NCI-H510A treated with DMSO at 0.1 percent for 48 hours (cell line): ENCODE measurements at regions not wholly inside any gene's neighbourhood (a gene's known extent, or its start where the extent isn't known, plus 50 kb on each side); places are given as distances from the start of the nearest gene placed in this dataset.

Experiments
- DNase-seq: peaks from one replicate; lab custom pipeline; 2025; lab: John Stamatoyannopoulos, UW

DNA sequence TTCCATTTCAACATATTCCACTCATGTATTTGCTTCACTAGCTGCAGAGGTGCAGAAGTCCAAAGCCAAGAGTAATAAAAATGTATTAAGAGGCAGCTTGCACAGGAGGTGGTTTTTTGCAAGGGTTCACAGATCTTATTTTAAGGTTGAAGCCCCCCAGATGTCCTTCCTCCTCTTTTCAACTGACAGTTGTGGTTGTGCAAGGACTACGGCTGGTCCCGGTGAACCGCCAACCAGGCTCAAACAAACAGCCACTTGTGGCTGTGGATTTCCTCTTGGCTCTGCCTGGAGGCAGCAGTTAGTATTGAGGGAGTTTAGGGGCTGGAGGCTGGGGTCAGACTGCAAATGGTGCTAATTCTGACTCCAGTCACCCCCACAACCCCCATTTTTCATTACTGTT lies 240.7 kb upstream of the TBC1D5 start:
- no peak for DNase-seq

GRCh38 chr3:17982211-17982880 lies 239.9 kb upstream of the TBC1D5 start:
- no peak for DNase-seq

DNA sequence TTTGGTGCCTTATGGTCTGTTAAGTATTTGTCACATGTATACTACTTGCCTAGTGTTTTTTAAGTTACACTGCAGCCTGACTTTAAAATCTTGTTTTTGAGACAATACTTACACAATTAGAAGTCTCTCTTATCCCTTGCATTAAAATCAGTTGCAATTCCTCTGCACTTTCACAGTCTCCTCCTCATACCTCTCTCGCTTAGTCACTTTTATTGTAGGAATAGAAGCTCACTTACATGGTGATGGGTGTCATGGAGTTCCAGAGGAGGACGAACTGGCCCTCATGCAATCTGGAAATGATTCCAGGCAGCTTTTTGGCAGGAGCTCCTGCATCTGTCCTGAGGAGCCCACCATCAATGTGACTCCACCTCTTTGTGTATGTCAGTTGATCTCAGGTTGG lies 238.4 kb upstream of the TBC1D5 start:
- no peak for DNase-seq

- no peak for DNase-seq
These were observed 237.5 kb upstream of the TBC1D5 start for GRCh38 chr3:17979911-17980310.

- DNase-seq = no peak
These were observed 236.8 kb upstream of the TBC1D5 start for GRCh38 chr3:17979252-17979651.

GRCh38 chr3:17974206-17974841 lies 231.9 kb upstream of the TBC1D5 start:
- no peak for DNase-seq

GRCh38 chr3:17972959-17973906 lies 230.8 kb upstream of the TBC1D5 start:
- no peak for DNase-seq

DNA sequence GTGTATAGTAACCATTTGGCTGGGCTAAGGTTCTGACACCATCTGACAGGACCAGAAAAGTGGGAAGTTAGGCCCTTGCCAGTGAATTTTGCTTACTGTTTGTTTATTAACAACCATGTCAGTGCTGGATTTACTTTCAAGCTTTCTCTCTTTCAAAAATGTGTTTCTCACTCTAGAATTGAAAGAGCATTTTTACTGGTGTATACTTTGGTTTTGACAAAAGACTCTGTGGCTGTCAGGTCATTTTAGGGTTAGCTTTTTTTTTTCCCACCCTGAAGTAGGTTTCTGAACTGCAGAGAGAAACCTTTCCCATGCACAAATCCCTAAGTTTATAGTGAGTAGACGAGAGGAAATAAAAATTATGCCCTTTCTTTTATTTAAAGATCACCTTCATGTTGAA lies 230.0 kb upstream of the TBC1D5 start:
- DNase-seq = no peak

GRCh38 chr3:17972030-17972429 lies 229.6 kb upstream of the TBC1D5 start:
- no peak for DNase-seq

DNA sequence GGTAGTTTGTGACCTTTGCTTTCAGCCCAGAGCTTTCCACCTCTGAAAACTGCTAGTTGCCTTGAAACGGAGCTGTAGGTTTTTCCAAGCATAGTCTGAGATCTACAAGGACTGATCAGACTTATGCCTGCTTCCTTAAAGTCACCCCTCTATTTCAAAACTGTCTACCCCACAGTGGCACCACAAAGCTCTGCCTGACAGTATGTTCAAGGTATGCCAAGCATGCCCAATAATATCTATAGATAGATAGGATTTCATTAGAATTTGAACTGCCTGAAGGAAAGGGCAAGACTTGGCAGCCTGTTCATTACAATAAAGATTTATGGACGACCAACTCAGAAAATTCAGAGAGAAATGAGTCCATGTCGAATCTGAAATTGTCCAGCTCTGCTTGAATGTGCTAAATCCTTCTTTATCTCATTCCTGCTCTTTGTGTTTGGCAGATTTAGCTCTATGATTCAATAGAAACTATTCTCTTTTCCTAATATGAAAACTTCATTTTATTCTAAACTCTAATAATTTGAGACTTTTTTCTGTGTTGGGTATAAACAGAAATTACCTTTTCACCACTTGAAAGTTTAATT lies 227.6 kb upstream of the TBC1D5 start:
- DNase-seq = no peak

DNA sequence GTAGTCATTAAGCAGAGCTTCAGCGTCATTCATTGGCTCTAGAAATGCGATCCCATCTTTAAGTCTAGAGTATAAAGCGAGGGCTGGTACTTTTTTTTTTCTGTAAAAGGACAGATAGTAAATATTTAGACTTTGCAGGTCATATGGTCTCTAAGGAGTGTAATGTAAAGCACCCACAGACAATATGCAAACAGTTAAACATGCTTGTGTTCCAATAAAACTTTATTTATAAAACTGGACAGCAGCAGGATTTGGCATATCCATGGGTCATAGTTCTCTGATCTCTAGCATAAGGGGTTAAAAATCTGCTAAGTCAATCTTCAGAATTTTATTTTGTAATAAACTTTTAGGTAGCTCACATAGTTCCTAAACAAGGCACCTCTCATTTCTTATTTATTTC lies 226.8 kb upstream of the TBC1D5 start:
- no peak for DNase-seq

GRCh38 chr3:17967953-17968607 lies 225.6 kb upstream of the TBC1D5 start:
- no peak for DNase-seq

DNA sequence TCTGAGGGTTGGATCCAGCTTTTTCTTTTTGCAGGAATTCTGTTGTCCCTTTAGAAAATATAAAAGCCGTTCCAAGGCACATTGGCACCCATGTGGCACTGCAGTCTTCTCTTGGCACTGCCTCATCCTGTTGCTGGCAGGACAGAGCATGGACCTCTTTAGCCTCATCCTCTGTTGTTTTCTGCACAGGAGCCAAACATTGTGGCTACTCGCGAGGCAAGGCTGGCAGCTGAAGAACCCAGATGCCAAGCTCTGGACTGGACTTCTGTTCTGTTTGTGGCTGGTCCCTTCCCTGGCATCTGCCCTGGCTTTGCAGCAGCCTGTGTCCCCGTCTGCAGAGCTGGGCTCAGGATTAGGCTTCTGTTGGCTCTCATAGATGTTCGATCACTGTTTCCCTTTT lies 224.7 kb upstream of the TBC1D5 start:
- DNase-seq = no peak

DNA sequence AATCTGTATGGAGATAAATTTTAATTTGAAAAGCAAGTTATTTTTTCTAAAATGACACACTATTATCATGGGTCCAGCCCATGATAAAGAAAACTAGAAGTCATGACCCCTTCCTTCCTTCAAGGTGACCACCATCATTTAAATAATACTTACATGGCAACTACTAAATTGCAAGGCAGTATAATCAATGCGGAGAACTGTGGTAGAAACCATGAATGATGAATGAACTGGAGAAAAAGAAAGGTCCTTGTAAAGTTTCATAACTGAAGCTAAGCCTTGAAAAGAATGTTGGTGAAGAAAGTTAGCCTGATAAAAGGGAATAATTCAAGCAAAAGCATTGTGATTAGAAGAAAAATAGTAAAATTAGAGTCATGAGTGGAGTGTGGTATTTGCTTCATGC lies 222.9 kb upstream of the TBC1D5 start:
- DNase-seq = no peak

- DNase-seq = no peak
These were observed 221.7 kb upstream of the TBC1D5 start for GRCh38 chr3:17964108-17964507.

- DNase-seq = no peak
These were observed 213.0 kb upstream of the TBC1D5 start for GRCh38 chr3:17955411-17955810.

DNA sequence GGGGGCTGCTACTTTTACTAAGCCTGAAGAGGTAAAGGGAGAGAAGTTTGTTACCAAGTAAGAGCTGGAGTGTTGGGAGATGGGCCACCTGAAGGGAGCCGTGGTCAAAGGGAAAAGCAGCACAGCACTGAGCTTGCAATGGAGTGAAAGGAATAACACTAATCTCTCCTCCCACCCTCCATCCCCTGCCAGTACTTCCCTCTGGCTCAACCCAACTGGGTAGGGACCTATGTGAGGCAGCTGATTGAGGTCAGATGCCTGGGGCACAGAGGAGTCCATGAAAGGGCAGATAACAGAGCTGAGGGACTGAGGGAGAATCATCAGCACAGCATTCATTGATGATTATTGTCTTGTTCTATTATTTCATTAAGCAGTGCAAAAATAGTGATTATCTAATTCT lies 212.4 kb upstream of the TBC1D5 start:
- DNase-seq = no peak

GRCh38 chr3:17951241-17951640 lies 208.8 kb upstream of the TBC1D5 start:
- no peak for DNase-seq

DNA sequence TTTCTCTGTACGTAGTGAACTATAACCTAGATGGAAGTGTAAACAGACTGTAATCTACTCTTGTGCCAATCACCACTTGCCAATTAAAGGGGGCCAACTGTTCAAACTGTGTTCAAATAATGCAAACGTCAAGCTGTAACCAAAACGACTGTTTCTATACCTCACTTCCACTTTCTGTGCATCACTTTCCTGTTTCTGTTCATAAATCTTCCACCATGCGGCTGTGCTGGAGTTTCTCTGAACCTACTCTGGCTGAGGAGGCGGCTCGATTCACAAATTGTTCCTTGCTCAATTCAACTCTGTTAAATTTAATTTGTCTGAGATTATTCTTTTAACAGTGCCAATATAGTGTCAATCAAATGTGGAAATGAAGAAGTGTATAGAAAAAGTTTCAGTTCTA lies 206.7 kb upstream of the TBC1D5 start:
- DNase-seq = no peak

DNA sequence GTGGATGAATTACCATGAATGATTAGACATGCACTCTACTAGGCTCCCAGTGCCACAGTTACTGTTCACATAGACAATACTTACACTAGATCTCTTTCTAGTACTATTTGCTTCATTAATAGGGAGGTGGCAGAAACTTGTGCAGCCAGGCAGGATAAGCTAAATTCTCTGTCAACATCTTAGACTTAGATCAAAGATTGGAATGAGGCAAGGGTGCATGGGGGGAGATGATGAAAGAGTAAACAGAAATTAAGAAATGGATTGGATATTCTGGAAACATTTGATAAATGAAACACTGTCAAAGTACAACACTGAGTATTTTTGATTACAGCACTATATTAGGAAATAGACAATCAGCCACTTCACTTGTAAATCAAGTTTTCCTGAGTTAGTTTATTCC lies 205.4 kb upstream of the TBC1D5 start:
- no peak for DNase-seq

GRCh38 chr3:17946619-17947018 lies 204.2 kb upstream of the TBC1D5 start:
- DNase-seq = no peak

DNA sequence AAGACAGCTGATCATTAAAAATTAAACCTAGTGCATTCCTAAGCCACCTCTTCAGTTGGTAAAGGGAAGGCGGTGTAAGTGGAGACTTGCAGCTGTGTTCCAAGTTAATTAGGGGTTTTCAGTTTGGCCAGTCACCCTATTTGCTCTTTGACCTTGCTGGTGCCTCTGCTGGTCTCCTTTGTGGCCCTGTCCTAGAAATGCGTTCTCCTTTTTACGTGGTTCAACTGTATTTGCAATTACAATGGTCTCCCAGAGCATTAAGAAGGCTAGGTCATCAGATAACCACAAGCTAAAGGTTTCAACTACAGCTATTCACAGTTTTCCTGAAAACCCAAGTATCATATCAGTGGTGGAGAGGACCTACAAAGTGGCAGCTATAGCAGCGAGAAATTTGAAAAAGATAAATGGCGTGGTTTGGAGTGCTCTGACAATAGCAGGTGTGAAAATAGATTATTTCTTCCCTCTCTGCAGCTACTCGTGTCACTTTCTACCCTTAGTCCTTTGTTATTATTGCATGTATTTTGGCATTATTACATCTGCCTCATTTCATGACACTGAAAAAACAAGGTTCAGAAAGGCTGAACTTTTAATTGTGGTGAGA lies 203.5 kb upstream of the TBC1D5 start:
- no peak for DNase-seq
